A549 (cell line): ENCODE measurements at regions not wholly inside any gene's neighbourhood (a gene's known extent, or its start where the extent isn't known, plus 50 kb on each side); places are given as distances from the start of the nearest gene placed in this dataset.
"Not testable (repeated sequence)": the region's sequence is repeated elsewhere in the genome, so short reads cannot be mapped to it uniquely, and the experiment has no call there.

ENCODE experiments used
- ATAC-seq, 2 experiments: fragments of 200-7000 bp in 1 of 2; fragments of >200 bp in 1 of 2; cut with Nextera tagmentation in 1 of 2; cut with Tn5 transposase in 1 of 2; 3 replicates each; pipeline versions ENCODE4 v1.8.0 to v1.9.1; 2018 to 2020; ENCODE audit warnings: mild to moderate bottlenecking in 1 of 2, moderate library complexity in 1 of 2
- CTCF ChIA-PET: fragments of 300-600 bp; sonication (Branson Sonifier 250); formaldehyde crosslinking; extraction: SDS; loops from one replicate; lab custom pipeline; 2021; ENCODE audit warnings: antibody characterized with exemption, inconsistent platforms; lab: Yijun Ruan, JAX
- POLR2A ChIA-PET: fragments of 350-600 bp; formaldehyde crosslinking; extraction: SDS; loops from one replicate; lab custom pipeline; 2021; ENCODE audit warnings: antibody characterized with exemption, inconsistent platforms; lab: Yijun Ruan, JAX
- DNase-seq, 2 experiments: peaks; one replicate each; pipeline versions ENCODE4 v3.0.0 to v3.0.0-alpha.2; 2011 to 2016; ENCODE audit warnings: low read depth in 1 of 2, low spot score in 1 of 2
- FAIRE-seq: peaks from 2 replicates; lab custom pipeline; 2011; peaks lifted over from hg19 to GRCh38; lab: Jason Lieb, UNC
- H3K27ac ChIP-seq, 2 experiments: fragments of >200 bp; sonication (Bioruptor Twin); formaldehyde crosslinking; 3 replicates each; pipeline ENCODE4 v1.5.1; 2016 to 2017
- H3K4me1 ChIP-seq: fragments of >200 bp; sonication (Bioruptor Twin); formaldehyde crosslinking; 3 replicates; pipeline ENCODE4 v1.6.1; 2016
- H3K4me2 ChIP-seq: fragments of >200 bp; sonication (Bioruptor Twin); formaldehyde crosslinking; 3 replicates; pipeline ENCODE4 v1.6.1; 2016
- H3K4me3 ChIP-seq: fragments of >200 bp; sonication (Bioruptor Twin); formaldehyde crosslinking; 3 replicates; pipeline ENCODE4 v1.5.1; 2016
- H3K9me3 ChIP-seq: fragments of >200 bp; sonication (Bioruptor Twin); formaldehyde crosslinking; 3 replicates; pipeline ENCODE4 v1.6.1; 2016
- CBX8 ChIP-seq: fragments of 200-600 bp; sonication (generic); IDR thresholded peaks from 2 replicates; pipeline ENCODE4 v1.6.1; 2016
- EP300 ChIP-seq, 2 experiments: fragments of >200 bp; sonication (Bioruptor Twin); formaldehyde crosslinking; IDR thresholded peaks; 2 replicates in 1 of 2; 3 replicates in 1 of 2; pipeline ENCODE4 v1.6.1; 2016 to 2017
- FOSL2 ChIP-seq, 2 experiments: fragments of 450-650 bp in 1 of 2; fragments of >200 bp in 1 of 2; sonication (Bioruptor Twin) in 1 of 2; formaldehyde crosslinking; IDR thresholded peaks; 2 replicates each; pipeline versions ENCODE4 v1.5.0 to v1.6.1; 2016 to 2020; ENCODE audit warnings: mild to moderate bottlenecking in 1 of 2, moderate library complexity in 1 of 2
- FOXS1 ChIP-seq: fragments of 250-450 bp; sonication (Bioruptor Pico); IDR thresholded peaks from 2 replicates; pipeline ENCODE4 v1.5.0; 2020; ENCODE audit warnings: mild to moderate bottlenecking, moderate library complexity
- GATA3 ChIP-seq: IDR thresholded peaks from 2 replicates; pipeline ENCODE4 v1.6.1; 2012; ENCODE audit warnings: borderline replicate concordance
- HDAC2 ChIP-seq: fragments of 200-600 bp; sonication (generic); IDR thresholded peaks from 2 replicates; pipeline ENCODE4 v1.6.1; 2016
- HOXA7 ChIP-seq: fragments of 250-450 bp; sonication (Bioruptor Pico); IDR thresholded peaks from 2 replicates; pipeline ENCODE4 v1.5.0; 2020; ENCODE audit warnings: mild to moderate bottlenecking, moderate library complexity
- MAZ ChIP-seq: fragments of 150-350 bp; IDR thresholded peaks from 2 replicates; pipeline ENCODE4 v1.6.1; 2014; ENCODE audit warnings: antibody characterized with exemption, low read depth, low read length, borderline replicate concordance
- NR3C1 ChIP-seq: fragments of >200 bp; sonication (Bioruptor Twin); formaldehyde crosslinking; IDR thresholded peaks from 3 replicates; pipeline ENCODE4 v1.6.1; 2017
- POLR2A ChIP-seq: IDR thresholded peaks from 2 replicates; pipeline ENCODE4 v1.6.1; 2012; ENCODE audit warnings: mild to moderate bottlenecking, low read length
- POLR2AphosphoS2 ChIP-seq: conservative IDR thresholded peaks from 2 replicates; pipeline ENCODE4 v1.6.1; 2012; ENCODE audit warnings: low read length, improper control_type of control experiment, inconsistent platforms
- RAD21 ChIP-seq, 2 experiments: fragments of >200 bp in 1 of 2; sonication (Bioruptor Twin) in 1 of 2; formaldehyde crosslinking in 1 of 2; IDR thresholded peaks in 1 of 2; conservative IDR thresholded peaks in 1 of 2; 2 replicates in 1 of 2; 3 replicates in 1 of 2; pipeline ENCODE4 v1.6.1; 2012 to 2018; ENCODE audit warnings: inconsistent platforms in 1 of 2
- SREBF2 ChIP-seq: fragments of 450-650 bp; IDR thresholded peaks from 2 replicates; pipeline ENCODE4 v1.6.1; 2014; ENCODE audit warnings: mild to moderate bottlenecking, moderate library complexity
- ZC3H11A ChIP-seq: fragments of 450-650 bp; IDR thresholded peaks from 2 replicates; pipeline ENCODE4 v1.6.1; 2014; ENCODE audit warnings: antibody characterized with exemption, mild to moderate bottlenecking
- ZNF302 ChIP-seq: fragments of 250-450 bp; sonication (Bioruptor Pico); IDR thresholded peaks from 2 replicates; pipeline ENCODE4 v1.9.0; 2021; ENCODE audit warnings: inconsistent platforms, mild to moderate bottlenecking, moderate library complexity
- ZSCAN20 ChIP-seq: fragments of 250-450 bp; sonication (Bioruptor Pico); IDR thresholded peaks from 2 replicates; pipeline ENCODE4 v1.8.0; 2022; ENCODE audit warnings: mild to moderate bottlenecking, moderate library complexity
- WGBS: methylation state at CpG from one replicate; pipeline ENCODE4 v1.1.6; 2017; ENCODE audit errors: missing lambda C conversion rate; 5-methylcytosine and 5-hydroxymethylcytosine counted together
- TF ChIP-seq, protein P1 (sequence below): fragments of >200 bp; sonication (Bioruptor Twin); formaldehyde crosslinking; IDR thresholded peaks from 3 replicates; pipeline ENCODE4 v1.5.1; 2016
- TF ChIP-seq, protein P2 (sequence below): IDR thresholded peaks from 2 replicates; pipeline ENCODE4 v1.6.1; 2012
- TF ChIP-seq, protein P3 (sequence below): fragments of 450-650 bp; IDR thresholded peaks from 2 replicates; pipeline ENCODE4 v1.6.1; 2014; ENCODE audit warnings: antibody characterized with exemption

- H3K9me3 ChIP-seq, result no peaks in the 10 kb centered on the region
- no peak overlapping the region for H3K4me2 ChIP-seq
- ChIA-PET CTCF (no interaction called here), POLR2A (no interaction called here)
- ATAC-seq, result no peak
- TF ChIP-seq GATA3, result no peak
- no peak for TF ChIP-seq ZNF302
- no peak for TF ChIP-seq SREBF2
- TF ChIP-seq FOSL2 (IDR thresholded peaks at IDR 0.05), result no peak
- TF ChIP-seq FOSL2 (CRISPR knock-in tag; IDR thresholded peaks at IDR 0.05), result no peak
- TF ChIP-seq MAZ, result no peak
- no peak for TF ChIP-seq HDAC2
- TF ChIP-seq CBX8, result no peak
- TF ChIP-seq, protein P1, sequence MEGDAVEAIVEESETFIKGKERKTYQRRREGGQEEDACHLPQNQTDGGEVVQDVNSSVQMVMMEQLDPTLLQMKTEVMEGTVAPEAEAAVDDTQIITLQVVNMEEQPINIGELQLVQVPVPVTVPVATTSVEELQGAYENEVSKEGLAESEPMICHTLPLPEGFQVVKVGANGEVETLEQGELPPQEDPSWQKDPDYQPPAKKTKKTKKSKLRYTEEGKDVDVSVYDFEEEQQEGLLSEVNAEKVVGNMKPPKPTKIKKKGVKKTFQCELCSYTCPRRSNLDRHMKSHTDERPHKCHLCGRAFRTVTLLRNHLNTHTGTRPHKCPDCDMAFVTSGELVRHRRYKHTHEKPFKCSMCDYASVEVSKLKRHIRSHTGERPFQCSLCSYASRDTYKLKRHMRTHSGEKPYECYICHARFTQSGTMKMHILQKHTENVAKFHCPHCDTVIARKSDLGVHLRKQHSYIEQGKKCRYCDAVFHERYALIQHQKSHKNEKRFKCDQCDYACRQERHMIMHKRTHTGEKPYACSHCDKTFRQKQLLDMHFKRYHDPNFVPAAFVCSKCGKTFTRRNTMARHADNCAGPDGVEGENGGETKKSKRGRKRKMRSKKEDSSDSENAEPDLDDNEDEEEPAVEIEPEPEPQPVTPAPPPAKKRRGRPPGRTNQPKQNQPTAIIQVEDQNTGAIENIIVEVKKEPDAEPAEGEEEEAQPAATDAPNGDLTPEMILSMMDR, result no peak
- no peak for TF ChIP-seq FOXS1 (CRISPR knock-in tag)
- no peak for DNase-seq
- no peak for FAIRE-seq
- no peaks in the 10 kb centered on the region for H3K4me1 ChIP-seq
- no peak overlapping the region for H3K27ac ChIP-seq
- no peak overlapping the region for H3K4me3 ChIP-seq
Observed at GRCh38 chr3:26316472-26316871, 306.1 kb upstream of the LRRC3B start.

DNA sequence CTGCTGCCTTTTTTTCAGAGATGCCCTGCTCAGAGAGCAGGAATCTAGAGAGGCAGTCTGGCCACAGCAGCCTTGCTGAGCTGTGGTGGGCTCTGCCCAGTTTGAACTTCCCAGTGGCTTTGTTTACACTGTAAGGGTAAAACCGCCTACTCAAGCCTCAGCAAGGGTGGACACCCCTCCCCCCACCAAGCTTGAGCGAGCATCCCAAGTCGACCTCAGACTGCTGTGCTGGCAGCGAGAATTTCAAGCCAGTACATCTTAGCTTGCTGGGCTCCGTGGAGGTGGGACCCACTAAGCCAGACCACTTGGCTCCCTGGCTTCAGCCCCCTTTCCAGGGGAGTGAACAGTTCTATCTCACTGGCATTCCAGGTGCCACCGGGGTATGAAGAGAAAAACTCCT lies 298.8 kb upstream of the LRRC3B start:
- H3K4me2 ChIP-seq, POLR2A ChIA-PET, DNase-seq, CTCF ChIA-PET, H3K9me3 ChIP-seq, FAIRE-seq, H3K4me3 ChIP-seq, H3K27ac ChIP-seq, H3K4me1 ChIP-seq, ATAC-seq: not testable (repeated sequence)
- WGBS, result 3% methylated on average over 6 of the region's 6 CpGs

GRCh38 chr3:26340001-26340400 lies 282.6 kb upstream of the LRRC3B start:
- Histone ChIP-seq H3K4me2 (no peak overlapping the region), H3K9me3 (no peaks in the 10 kb centered on the region; the same call in 2 of the 3 replicates), H3K27ac (no peak overlapping the region), H3K4me3 (no peak overlapping the region), H3K4me1 (no peaks in the 10 kb centered on the region)
- ATAC-seq, result no peak
- WGBS, result 0% methylated on average over 3 of the region's 3 CpGs
- CTCF ChIA-PET, result interaction anchor here (1.3 kb wide), 1 partner anchor 14 kb away, joined by 3 read pairs; no protein-coding TSS in a partner anchor
- TF ChIP-seq EP300 (IDR thresholded peaks at IDR 0.05) (no peak), ZC3H11A (no peak)
- TF ChIP-seq, protein P2, sequence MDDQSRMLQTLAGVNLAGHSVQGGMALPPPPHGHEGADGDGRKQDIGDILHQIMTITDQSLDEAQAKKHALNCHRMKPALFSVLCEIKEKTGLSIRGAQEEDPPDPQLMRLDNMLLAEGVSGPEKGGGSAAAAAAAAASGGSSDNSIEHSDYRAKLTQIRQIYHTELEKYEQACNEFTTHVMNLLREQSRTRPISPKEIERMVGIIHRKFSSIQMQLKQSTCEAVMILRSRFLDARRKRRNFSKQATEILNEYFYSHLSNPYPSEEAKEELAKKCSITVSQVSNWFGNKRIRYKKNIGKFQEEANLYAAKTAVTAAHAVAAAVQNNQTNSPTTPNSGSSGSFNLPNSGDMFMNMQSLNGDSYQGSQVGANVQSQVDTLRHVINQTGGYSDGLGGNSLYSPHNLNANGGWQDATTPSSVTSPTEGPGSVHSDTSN, result no peak
- TF ChIP-seq, protein P3, sequence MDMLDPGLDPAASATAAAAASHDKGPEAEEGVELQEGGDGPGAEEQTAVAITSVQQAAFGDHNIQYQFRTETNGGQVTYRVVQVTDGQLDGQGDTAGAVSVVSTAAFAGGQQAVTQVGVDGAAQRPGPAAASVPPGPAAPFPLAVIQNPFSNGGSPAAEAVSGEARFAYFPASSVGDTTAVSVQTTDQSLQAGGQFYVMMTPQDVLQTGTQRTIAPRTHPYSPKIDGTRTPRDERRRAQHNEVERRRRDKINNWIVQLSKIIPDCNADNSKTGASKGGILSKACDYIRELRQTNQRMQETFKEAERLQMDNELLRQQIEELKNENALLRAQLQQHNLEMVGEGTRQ, result no peak
- FAIRE-seq, result no peak
- no peak for DNase-seq
- POLR2A ChIA-PET, result no interaction called here

DNA sequence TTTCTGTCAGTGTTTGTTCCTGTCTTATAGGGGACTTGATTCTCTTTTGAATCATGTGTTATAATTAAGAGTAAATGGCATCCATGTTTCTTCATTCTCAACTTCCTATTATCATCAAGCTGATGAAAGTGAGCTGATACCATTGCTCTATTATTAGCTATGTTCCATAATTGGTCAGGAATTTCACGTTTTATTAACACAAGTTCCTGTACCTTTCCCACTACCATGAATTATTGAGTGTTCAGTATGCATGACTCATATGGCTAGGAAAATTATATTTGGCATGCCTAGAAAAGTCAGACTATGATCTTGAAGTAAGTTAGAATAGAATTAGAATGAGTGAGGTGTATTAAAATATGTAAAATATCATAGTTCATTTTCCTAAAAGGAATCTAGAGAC lies 278.9 kb upstream of the LRRC3B start:
- 0% methylated on average over 1 of the region's 1 CpG for WGBS
- no peak for DNase-seq
- no peak for ATAC-seq

More for the DNA sequence above, 278.9 kb upstream of the LRRC3B start:
- Histone ChIP-seq H3K4me3 (no peak overlapping the region), H3K4me2 (no peak overlapping the region), H3K27ac (no peak overlapping the region), H3K9me3 (no peaks in the 10 kb centered on the region; the same call in 2 of the 3 replicates), H3K4me1 (no peaks in the 10 kb centered on the region)
- ChIA-PET CTCF (no interaction called here), POLR2A (no interaction called here)
- TF ChIP-seq FOXS1 (CRISPR knock-in tag) (no peak), ZSCAN20 (CRISPR knock-in tag) (no peak), NR3C1 (no peak), RAD21 (conservative IDR thresholded peaks at IDR 0.05 in 1 of 2, IDR thresholded peaks at IDR 0.05 in 1 of 2) (no peak), POLR2AphosphoS2 (no peak), HOXA7 (CRISPR knock-in tag) (no peak), POLR2A (no peak)
- no peak for FAIRE-seq
